Ovary (tissue), 3 donors: ENCODE measurements at regions not wholly inside any gene's neighbourhood (a gene's known extent, or its start where the extent isn't known, plus 50 kb on each side); places are given as distances from the start of the nearest gene placed in this dataset.

Experiments used
- CTCF ChIP-seq, 3 donors: fragments of 450-650 bp in 2 of 3; fragments of 200-600 bp in 1 of 3; IDR thresholded peaks; one replicate each; pipeline versions ENCODE4 v1.5.1 to v1.8.0; 2016 to 2022; ENCODE audit warnings: antibody characterized with exemption in 3 of 3, mild to moderate bottlenecking in 1 of 3
- EP300 ChIP-seq: sonication (generic); formaldehyde crosslinking; IDR thresholded peaks from one replicate; pipeline ENCODE4 v1.6.1; 2017; ENCODE audit warnings: antibody characterized with exemption
- POLR2A ChIP-seq: fragments of 450-650 bp; IDR thresholded peaks from one replicate; pipeline ENCODE4 v1.6.1; 2017; ENCODE audit warnings: antibody characterized with exemption, mild to moderate bottlenecking, moderate library complexity
- donor health status: DM: no; HTN: no; CAD: no.

- no peak for TF ChIP-seq CTCF (IDR thresholded peaks at IDR 0.05)
- no peak for TF ChIP-seq POLR2A
- no peak for TF ChIP-seq EP300
Observed at GRCh38 chr5:179478624-179479023, 71.7 kb upstream of the RUFY1 start.
